ENCODE measurements at regions not wholly inside any gene's neighbourhood (a gene's known extent, or its start where the extent isn't known, plus 50 kb on each side); places are given as distances from the start of the nearest gene placed in this dataset.

DNA sequence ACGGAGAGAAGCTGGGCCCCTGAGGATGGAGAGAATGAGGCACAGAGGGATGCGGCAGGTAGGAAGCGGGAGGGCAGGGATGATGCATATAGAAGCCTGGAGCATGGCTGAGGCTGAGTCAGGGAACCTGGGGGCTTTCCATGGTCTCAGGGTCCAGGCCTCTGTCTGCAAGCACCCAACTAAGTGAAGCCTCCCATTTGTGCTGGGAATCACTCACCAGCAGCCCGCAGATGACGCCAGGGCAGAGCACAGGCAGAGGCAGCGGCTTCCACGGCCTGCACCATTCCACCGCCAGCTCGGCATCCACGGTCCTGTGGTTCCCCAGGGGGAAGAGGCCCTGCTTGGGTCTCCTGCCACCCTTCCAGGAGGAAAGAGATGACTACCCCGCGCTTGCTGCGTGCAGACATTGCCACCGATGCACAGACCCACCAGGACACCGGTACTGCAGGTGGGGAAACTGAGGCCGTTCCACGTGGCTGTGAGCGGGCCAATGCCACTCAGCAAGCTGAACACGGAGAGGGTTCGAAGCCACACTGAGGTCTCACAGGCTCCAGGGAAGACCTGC lies 75.5 kb downstream of the NCOR2 start:
- Histone ChIP-seq H3K4me2 (ENCODE audit: control insufficient read depth, insufficient read depth) (no peak overlapping the region), H2AFZ (ENCODE audit: control insufficient read depth, low read depth, low read length) (no peak overlapping the region), H3K27me3 (replicated peaks in 1 of 2; ENCODE audit: control insufficient read depth in 2 of 2, insufficient read depth in 2 of 2, low read length in 1 of 2) (no peaks in the 10 kb centered on the region), H3K79me2 (ENCODE audit: control insufficient read depth, insufficient read depth, low read length) (peaks cover 54% of the 10 kb centered on the region), H3K9me3 (replicated peaks; ENCODE audit: control insufficient read depth, insufficient read depth, low read length) (no peaks in the 10 kb centered on the region), H3K36me3 (ENCODE audit: control insufficient read depth in 2 of 2, insufficient read depth in 2 of 2, low read length in 1 of 2) (peaks cover 15 to 29% of the 10 kb centered on the region in 2 experiments), H3K27ac (ENCODE audit: control insufficient read depth, insufficient read depth) (peak overlapping the region; percentile 33), H3K9ac (ENCODE audit: control insufficient read depth, insufficient read depth, low read length) (no peak overlapping the region), H4K20me1 (ENCODE audit: control insufficient read depth, insufficient read depth) (no peaks in the 10 kb centered on the region), H3K4me1 (ENCODE audit: control insufficient read depth, insufficient read depth, low read length) (peaks cover 55% of the 10 kb centered on the region), H3K4me3 (no peak overlapping the region)
- FAIRE-seq, result no peak
- in situ Hi-C loops (cut with MboI), result no loop called here
- WGBS (ENCODE audit: insufficient coverage, insufficient replicate concordance, low lambda C conversion rate, missing lambda C conversion rate), result over 99% methylated on average over 20 of the region's 20 CpGs
- TF ChIP-seq CHD2 (IDR thresholded peaks at IDR 0.05; ENCODE audit: borderline replicate concordance, low read depth, low read length), result no peak
- TF ChIP-seq POLR2A (IDR thresholded peaks at IDR 0.05; ENCODE audit: low read depth, low read length), result peak; percentile 26; the same call in 1 of the 2 replicates
- POLR2A ChIA-PET, result interaction anchor here (0.9 kb wide), 1 partner anchor 38 kb away, joined by 3 read pairs; no protein-coding TSS in a partner anchor
- RAD21 ChIA-PET (ENCODE audit: unreplicated experiment), result no interaction called here
- intact Hi-C loops (cut with micrococcal nuclease; ENCODE audit: unreplicated experiment), result loop anchor here (1.0 to 5.0 kb wide), 3 partner anchors 40 to 221 kb away; no protein-coding TSS in a partner anchor
- BruUV-seq (replicated peaks), result no TSS peak
- SMC1A ChIA-PET (ENCODE audit: uncharacterized antibody, unreplicated experiment), result interaction anchor here (0.6 to 1.0 kb wide), 4 partner anchors 8 to 278 kb away, joined by 3 read pairs; no protein-coding TSS in a partner anchor
- CTCF ChIA-PET, result interaction anchor here (0.5 to 0.7 kb wide), 2 partner anchors 15 to 392 kb away, joined by 3 read pairs; no protein-coding TSS in a partner anchor
- no peak for DNase-seq (ENCODE audit: low read depth, low spot score)
- no peak for ATAC-seq

DNA sequence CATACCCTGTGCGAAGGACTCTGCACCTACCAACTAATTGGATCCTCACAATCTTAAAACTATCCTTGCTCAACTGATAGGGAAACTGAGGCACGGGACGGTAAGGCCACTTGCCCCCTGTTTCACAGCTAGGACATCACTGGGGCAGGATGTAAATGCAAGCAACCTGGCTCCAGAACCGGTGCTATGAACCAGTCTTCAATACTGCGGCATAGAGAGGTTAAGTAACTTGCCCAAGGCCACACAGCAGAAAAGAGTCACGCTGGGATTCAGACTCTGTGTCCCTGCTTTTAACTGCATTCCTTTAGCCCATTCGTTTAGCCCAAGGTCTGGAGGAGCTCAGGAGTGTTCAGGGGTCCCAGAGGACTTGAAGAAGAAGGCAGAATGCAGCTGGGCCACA lies 76.1 kb downstream of the NCOR2 start:
- Histone ChIP-seq H3K79me2 (ENCODE audit: control insufficient read depth, insufficient read depth, low read length) (peaks cover 47% of the 10 kb centered on the region), H3K9ac (ENCODE audit: control insufficient read depth, insufficient read depth, low read length) (no peak overlapping the region), H3K4me3 (no peak overlapping the region), H3K36me3 (ENCODE audit: control insufficient read depth in 2 of 2, insufficient read depth in 2 of 2, low read length in 1 of 2) (peaks cover 15 to 29% of the 10 kb centered on the region in 2 experiments), H3K27me3 (replicated peaks in 1 of 2; ENCODE audit: control insufficient read depth in 2 of 2, insufficient read depth in 2 of 2, low read length in 1 of 2) (no peaks in the 10 kb centered on the region), H2AFZ (ENCODE audit: control insufficient read depth, low read depth, low read length) (no peak overlapping the region), H3K4me1 (ENCODE audit: control insufficient read depth, insufficient read depth, low read length) (peaks cover 49% of the 10 kb centered on the region), H3K27ac (ENCODE audit: control insufficient read depth, insufficient read depth) (peak overlapping the region; percentile 33), H4K20me1 (ENCODE audit: control insufficient read depth, insufficient read depth) (no peaks in the 10 kb centered on the region), H3K4me2 (ENCODE audit: control insufficient read depth, insufficient read depth) (no peak overlapping the region), H3K9me3 (replicated peaks; ENCODE audit: control insufficient read depth, insufficient read depth, low read length) (no peaks in the 10 kb centered on the region)
- BruUV-seq (replicated peaks), result no TSS peak
- DNase-seq (ENCODE audit: low read depth, low spot score), result no peak
- 90% methylated on average over 7 of the region's 7 CpGs for WGBS (ENCODE audit: insufficient coverage, insufficient replicate concordance, low lambda C conversion rate, missing lambda C conversion rate)
- no peak for ATAC-seq
- ChIA-PET POLR2A (interaction anchor here (0.9 kb wide), 1 partner anchor 38 kb away, joined by 3 read pairs; no protein-coding TSS in a partner anchor), SMC1A (ENCODE audit: uncharacterized antibody, unreplicated experiment) (interaction anchor here (1.0 to 1.1 kb wide), 2 partner anchors 8 to 55 kb away, joined by 3 read pairs; no protein-coding TSS in a partner anchor), RAD21 (ENCODE audit: unreplicated experiment) (no interaction called here), CTCF (interaction anchor here (0.7 kb wide), 1 partner anchor 14 kb away, joined by 3 read pairs; no protein-coding TSS in a partner anchor)
- FAIRE-seq, result no peak
- intact Hi-C loops (cut with micrococcal nuclease; ENCODE audit: unreplicated experiment) (loop anchor here (1.0 to 5.0 kb wide), 3 partner anchors 39 to 222 kb away; no protein-coding TSS in a partner anchor), in situ Hi-C loops (cut with MboI) (no loop called here)
- TF ChIP-seq CHD4 (IDR thresholded peaks at IDR 0.05), result no peak
- no peak for TF ChIP-seq YBX1 (IDR thresholded peaks at IDR 0.05)
- TF ChIP-seq IKZF2 (IDR thresholded peaks at IDR 0.05), result no peak
- TF ChIP-seq TCF12 (IDR thresholded peaks at IDR 0.05; ENCODE audit: low read depth, low read length), result no peak
- no peak for TF ChIP-seq SMAD1 (IDR thresholded peaks at IDR 0.05; ENCODE audit: low read depth, partially characterized antibody)
- TF ChIP-seq, protein P1, sequence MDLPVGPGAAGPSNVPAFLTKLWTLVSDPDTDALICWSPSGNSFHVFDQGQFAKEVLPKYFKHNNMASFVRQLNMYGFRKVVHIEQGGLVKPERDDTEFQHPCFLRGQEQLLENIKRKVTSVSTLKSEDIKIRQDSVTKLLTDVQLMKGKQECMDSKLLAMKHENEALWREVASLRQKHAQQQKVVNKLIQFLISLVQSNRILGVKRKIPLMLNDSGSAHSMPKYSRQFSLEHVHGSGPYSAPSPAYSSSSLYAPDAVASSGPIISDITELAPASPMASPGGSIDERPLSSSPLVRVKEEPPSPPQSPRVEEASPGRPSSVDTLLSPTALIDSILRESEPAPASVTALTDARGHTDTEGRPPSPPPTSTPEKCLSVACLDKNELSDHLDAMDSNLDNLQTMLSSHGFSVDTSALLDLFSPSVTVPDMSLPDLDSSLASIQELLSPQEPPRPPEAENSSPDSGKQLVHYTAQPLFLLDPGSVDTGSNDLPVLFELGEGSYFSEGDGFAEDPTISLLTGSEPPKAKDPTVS (IDR thresholded peaks at IDR 0.05; ENCODE audit: low read depth, low read length), result no peak
- TF ChIP-seq, protein P2, sequence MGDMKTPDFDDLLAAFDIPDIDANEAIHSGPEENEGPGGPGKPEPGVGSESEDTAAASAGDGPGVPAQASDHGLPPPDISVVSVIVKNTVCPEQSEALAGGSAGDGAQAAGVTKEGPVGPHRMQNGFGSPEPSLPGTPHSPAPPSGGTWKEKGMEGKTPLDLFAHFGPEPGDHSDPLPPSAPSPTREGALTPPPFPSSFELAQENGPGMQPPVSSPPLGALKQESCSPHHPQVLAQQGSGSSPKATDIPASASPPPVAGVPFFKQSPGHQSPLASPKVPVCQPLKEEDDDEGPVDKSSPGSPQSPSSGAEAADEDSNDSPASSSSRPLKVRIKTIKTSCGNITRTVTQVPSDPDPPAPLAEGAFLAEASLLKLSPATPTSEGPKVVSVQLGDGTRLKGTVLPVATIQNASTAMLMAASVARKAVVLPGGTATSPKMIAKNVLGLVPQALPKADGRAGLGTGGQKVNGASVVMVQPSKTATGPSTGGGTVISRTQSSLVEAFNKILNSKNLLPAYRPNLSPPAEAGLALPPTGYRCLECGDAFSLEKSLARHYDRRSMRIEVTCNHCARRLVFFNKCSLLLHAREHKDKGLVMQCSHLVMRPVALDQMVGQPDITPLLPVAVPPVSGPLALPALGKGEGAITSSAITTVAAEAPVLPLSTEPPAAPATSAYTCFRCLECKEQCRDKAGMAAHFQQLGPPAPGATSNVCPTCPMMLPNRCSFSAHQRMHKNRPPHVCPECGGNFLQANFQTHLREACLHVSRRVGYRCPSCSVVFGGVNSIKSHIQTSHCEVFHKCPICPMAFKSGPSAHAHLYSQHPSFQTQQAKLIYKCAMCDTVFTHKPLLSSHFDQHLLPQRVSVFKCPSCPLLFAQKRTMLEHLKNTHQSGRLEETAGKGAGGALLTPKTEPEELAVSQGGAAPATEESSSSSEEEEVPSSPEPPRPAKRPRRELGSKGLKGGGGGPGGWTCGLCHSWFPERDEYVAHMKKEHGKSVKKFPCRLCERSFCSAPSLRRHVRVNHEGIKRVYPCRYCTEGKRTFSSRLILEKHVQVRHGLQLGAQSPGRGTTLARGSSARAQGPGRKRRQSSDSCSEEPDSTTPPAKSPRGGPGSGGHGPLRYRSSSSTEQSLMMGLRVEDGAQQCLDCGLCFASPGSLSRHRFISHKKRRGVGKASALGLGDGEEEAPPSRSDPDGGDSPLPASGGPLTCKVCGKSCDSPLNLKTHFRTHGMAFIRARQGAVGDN (IDR thresholded peaks at IDR 0.05), result no peak
- no peak for TF ChIP-seq POU2F2 (IDR thresholded peaks at IDR 0.05; ENCODE audit: borderline replicate concordance, low read depth, low read length)
- TF ChIP-seq WRNIP1 (IDR thresholded peaks at IDR 0.05; ENCODE audit: borderline replicate concordance, low read depth, low read length), result no peak
- TF ChIP-seq RAD21 (IDR thresholded peaks at IDR 0.05; ENCODE audit: insufficient read depth, low read depth, low read length), result no peak
- TF ChIP-seq ZNF384 (IDR thresholded peaks at IDR 0.05; ENCODE audit: borderline replicate concordance, low read depth, low read length), result no peak

All from GM12878 (cell line).